ENCODE measurements at regions not wholly inside any gene's neighbourhood (a gene's known extent, or its start where the extent isn't known, plus 50 kb on each side); places are given as distances from the start of the nearest gene placed in this dataset.

- dilution Hi-C loops (cut with MboI; ENCODE audit: extremely low pct_ligation_motif_present, low sequenced_read_pairs) = no loop called here
- Histone ChIP-seq H3K4me1 (ENCODE audit: control insufficient read depth, extremely low read depth, insufficient read depth, low read length) (no peaks in the 10 kb centered on the region), H3K9ac (ENCODE audit: control insufficient read depth, extremely low read depth, insufficient read depth, low read length) (no peak overlapping the region), H3K9me3 (ENCODE audit: control insufficient read depth, low read depth, low read length) (no peaks in the 10 kb centered on the region), H3K4me2 (ENCODE audit: control insufficient read depth, extremely low read depth, insufficient read depth, low read depth, low read length) (no peak overlapping the region), H2AFZ (ENCODE audit: control insufficient read depth, low read length) (no peak overlapping the region), H3K4me3 (ENCODE audit: control insufficient read depth in 2 of 3, extremely low read depth in 1 of 3, insufficient read depth in 2 of 3, low read depth in 1 of 3, low read length in 3 of 3) (no peak overlapping the region), H3K27ac (ENCODE audit: control insufficient read depth, insufficient read depth, low read length) (no peak overlapping the region), H3K27me3 (ENCODE audit: control insufficient read depth, extremely low read depth, insufficient read depth, low read length) (no peaks in the 10 kb centered on the region), H4K20me1 (ENCODE audit: control insufficient read depth, extremely low read depth, insufficient read depth, low read length) (no peaks in the 10 kb centered on the region), H3K79me2 (ENCODE audit: control insufficient read depth, insufficient read depth, low read length) (no peaks in the 10 kb centered on the region), H3K36me3 (ENCODE audit: control insufficient read depth in 2 of 2, extremely low read depth in 1 of 2, insufficient read depth in 2 of 2, low read length in 2 of 2) (no peaks in the 10 kb centered on the region), H3K9me1 (ENCODE audit: control insufficient read depth, extremely low read depth, insufficient read depth, low read length) (no peaks in the 10 kb centered on the region)
- DNase-seq (ENCODE audit: low read depth, low spot score) = no peak
- no peak for TF ChIP-seq EZH2 (IDR thresholded peaks at IDR 0.05; ENCODE audit: low read length)
- no peak for TF ChIP-seq CTCF (optimal IDR thresholded peaks at IDR 0.05 in 1 of 3, IDR thresholded peaks at IDR 0.05 in 1 of 3, conservative IDR thresholded peaks at IDR 0.05 in 1 of 3; ENCODE audit: extremely low read depth in 1 of 3, insufficient read depth in 2 of 3, low read length in 3 of 3)
- no peak for FAIRE-seq
Measured at GRCh38 chr4:149005191-149005590, 563.0 kb upstream of the NR3C2 start.

- Histone ChIP-seq H3K27me3 (ENCODE audit: control insufficient read depth, extremely low read depth, insufficient read depth, low read length) (no peaks in the 10 kb centered on the region), H3K4me2 (ENCODE audit: control insufficient read depth, extremely low read depth, insufficient read depth, low read depth, low read length) (no peak overlapping the region), H3K9me1 (ENCODE audit: control insufficient read depth, extremely low read depth, insufficient read depth, low read length) (no peaks in the 10 kb centered on the region), H3K9ac (ENCODE audit: control insufficient read depth, extremely low read depth, insufficient read depth, low read length) (no peak overlapping the region), H3K79me2 (ENCODE audit: control insufficient read depth, insufficient read depth, low read length) (no peaks in the 10 kb centered on the region), H3K4me1 (ENCODE audit: control insufficient read depth, extremely low read depth, insufficient read depth, low read length) (no peaks in the 10 kb centered on the region), H3K9me3 (ENCODE audit: control insufficient read depth, low read depth, low read length) (no peaks in the 10 kb centered on the region), H3K4me3 (ENCODE audit: control insufficient read depth in 2 of 3, extremely low read depth in 1 of 3, insufficient read depth in 2 of 3, low read depth in 1 of 3, low read length in 3 of 3) (no peak overlapping the region), H3K27ac (ENCODE audit: control insufficient read depth, insufficient read depth, low read length) (no peak overlapping the region), H4K20me1 (ENCODE audit: control insufficient read depth, extremely low read depth, insufficient read depth, low read length) (no peaks in the 10 kb centered on the region), H3K36me3 (ENCODE audit: control insufficient read depth in 2 of 2, extremely low read depth in 1 of 2, insufficient read depth in 2 of 2, low read length in 2 of 2) (no peaks in the 10 kb centered on the region), H2AFZ (ENCODE audit: control insufficient read depth, low read length) (no peak overlapping the region)
- FAIRE-seq = no peak
- TF ChIP-seq CTCF (optimal IDR thresholded peaks at IDR 0.05 in 1 of 3, IDR thresholded peaks at IDR 0.05 in 1 of 3, conservative IDR thresholded peaks at IDR 0.05 in 1 of 3; ENCODE audit: extremely low read depth in 1 of 3, insufficient read depth in 2 of 3, low read length in 3 of 3) = no peak
- TF ChIP-seq EZH2 (IDR thresholded peaks at IDR 0.05; ENCODE audit: low read length) = no peak
- dilution Hi-C loops (cut with MboI; ENCODE audit: extremely low pct_ligation_motif_present, low sequenced_read_pairs) = no loop called here
- no peak for DNase-seq (ENCODE audit: low read depth, low spot score)
Measured at GRCh38 chr4:148999924-149000323, 557.7 kb upstream of the NR3C2 start.
